Skin epidermis (tissue), 12 donors: ENCODE measurements at regions not wholly inside any gene's neighbourhood (a gene's known extent, or its start where the extent isn't known, plus 50 kb on each side); places are given as distances from the start of the nearest gene placed in this dataset.
"Not testable (repeated sequence)": the region's sequence is repeated elsewhere in the genome, so short reads cannot be mapped to it uniquely, and the experiment has no call there.

ENCODE experiments used
- H3K27ac ChIP-seq, 21 experiments: fragments of 200-600 bp; sonication (generic) in 11 of 21; one replicate each; pipeline ENCODE4 v1.5.0; 2020; ENCODE audit warnings: mild to moderate bottlenecking in 3 of 21, inconsistent platforms in 2 of 21, moderate library complexity in 2 of 21
- H3K4me3 ChIP-seq, 7 experiments: fragments of 200-600 bp; sonication (generic) in 2 of 7; one replicate each; pipeline ENCODE4 v1.5.0; 2020; ENCODE audit warnings: inconsistent platforms in 2 of 7, mild to moderate bottlenecking in 2 of 7, moderate library complexity in 1 of 7

GRCh38 chr4:107472265-107472948 lies 247.6 kb downstream of the PAPSS1 start:
- Histone ChIP-seq H3K27ac (no peak overlapping the region), H3K4me3 (no peak overlapping the region)

GRCh38 chr4:107470173-107470572 lies 249.9 kb downstream of the PAPSS1 start:
- Histone ChIP-seq H3K4me3 (no peak overlapping the region), H3K27ac (no peak overlapping the region)

- no peak overlapping the region for H3K4me3 ChIP-seq
- no peak overlapping the region for H3K27ac ChIP-seq
These were observed 251.2 kb downstream of the PAPSS1 start for GRCh38 chr4:107468812-107469211.

GRCh38 chr4:107468156-107468555 lies 251.9 kb downstream of the PAPSS1 start:
- Histone ChIP-seq H3K4me3 (no peak overlapping the region), H3K27ac (no peak overlapping the region)

- no peak overlapping the region for H3K27ac ChIP-seq
- no peak overlapping the region for H3K4me3 ChIP-seq
These were observed 252.6 kb downstream of the PAPSS1 start for GRCh38 chr4:107467461-107467860.

- no peak overlapping the region for H3K4me3 ChIP-seq
- H3K27ac ChIP-seq, result no peak overlapping the region
These were observed 261.8 kb downstream of the PAPSS1 start for GRCh38 chr4:107458194-107458593.

- no peak overlapping the region for H3K27ac ChIP-seq
These were observed 266.0 kb downstream of the PAPSS1 start for GRCh38 chr4:107453987-107454386.

GRCh38 chr4:107452717-107453630 lies 267.1 kb downstream of the PAPSS1 start:
- Histone ChIP-seq H3K4me3 (no peak overlapping the region), H3K27ac (no peak overlapping the region)

More at GRCh38 chr4:107453987-107454386, 266.0 kb downstream of the PAPSS1 start:
- no peak overlapping the region for H3K4me3 ChIP-seq

GRCh38 chr4:107449611-107450369 lies 270.2 kb downstream of the PAPSS1 start:
- H3K27ac ChIP-seq, result no peak overlapping the region
- H3K4me3 ChIP-seq, result no peak overlapping the region

- peak overlapping the region in 1 of 21 experiments; percentile 4 for H3K27ac ChIP-seq
- H3K4me3 ChIP-seq, result no peak overlapping the region
These were observed 277.4 kb downstream of the PAPSS1 start for GRCh38 chr4:107442538-107443111.

- Histone ChIP-seq H3K4me3 (no peak overlapping the region), H3K27ac (no peak overlapping the region)
These were observed 280.6 kb downstream of the PAPSS1 start for GRCh38 chr4:107439401-107439800.

- not testable (repeated sequence) for H3K27ac ChIP-seq, H3K4me3 ChIP-seq
These were observed 283.6 kb downstream of the PAPSS1 start for GRCh38 chr4:107436471-107436870.

GRCh38 chr4:107432451-107432850 lies 287.6 kb downstream of the PAPSS1 start:
- Histone ChIP-seq H3K4me3 (no peak overlapping the region), H3K27ac (no peak overlapping the region)

GRCh38 chr4:107423677-107424405 lies 296.2 kb downstream of the PAPSS1 start:
- Histone ChIP-seq H3K27ac (no peak overlapping the region), H3K4me3 (no peak overlapping the region)

- not testable (repeated sequence) for H3K4me3 ChIP-seq, H3K27ac ChIP-seq
These were observed 300.5 kb downstream of the PAPSS1 start for GRCh38 chr4:107419536-107419935.

GRCh38 chr4:107419052-107419451 lies 301.0 kb downstream of the PAPSS1 start:
- no peak overlapping the region for H3K27ac ChIP-seq

GRCh38 chr4:107415490-107415889 lies 304.5 kb downstream of the PAPSS1 start:
- H3K4me3 ChIP-seq, H3K27ac ChIP-seq: not testable (repeated sequence)

More at GRCh38 chr4:107419052-107419451, 301.0 kb downstream of the PAPSS1 start:
- H3K4me3 ChIP-seq, result no peak overlapping the region

GRCh38 chr4:107409872-107410271 lies 310.2 kb downstream of the PAPSS1 start:
- H3K4me3 ChIP-seq, H3K27ac ChIP-seq: not testable (repeated sequence)

- H3K27ac ChIP-seq, result no peak overlapping the region
- H3K4me3 ChIP-seq, result no peak overlapping the region
These were observed 311.1 kb downstream of the PAPSS1 start for GRCh38 chr4:107408968-107409367.
